HCT116 (cell line): ENCODE measurements at regions not wholly inside any gene's neighbourhood (a gene's known extent, or its start where the extent isn't known, plus 50 kb on each side); places are given as distances from the start of the nearest gene placed in this dataset.

Experiments used
- EZH2 ChIP-seq: fragments of 200-600 bp; sonication (generic); IDR thresholded peaks from 2 replicates; pipeline ENCODE4 v1.6.1; 2017; ENCODE audit warnings: antibody characterized with exemption, mixed run types
- EZH2phosphoT487 ChIP-seq: fragments of 200-600 bp; IDR thresholded peaks from 2 replicates; pipeline ENCODE4 v1.6.1; 2018; ENCODE audit warnings: antibody characterized with exemption, borderline replicate concordance
- POLR2A ChIP-seq: IDR thresholded peaks from 2 replicates; pipeline ENCODE4 v1.7.0; 2011; ENCODE audit warnings: borderline replicate concordance; ENCODE audit not compliant: insufficient read depth, insufficient read length; ENCODE audit errors: extremely low read depth
- POLR2AphosphoS5 ChIP-seq: IDR thresholded peaks from 2 replicates; pipeline ENCODE4 v1.6.1; 2011; ENCODE audit warnings: mild to moderate bottlenecking, low read depth, low read length, moderate library complexity
- RAD21 ChIP-seq: IDR thresholded peaks from 2 replicates; pipeline ENCODE4 v1.6.1; 2012; ENCODE audit warnings: low read depth, mild to moderate bottlenecking
- YY1 ChIP-seq: IDR thresholded peaks from 2 replicates; pipeline ENCODE4 v1.6.1; 2011; ENCODE audit warnings: low read length, low read depth, moderate library complexity, mild to moderate bottlenecking; ENCODE audit not compliant: insufficient replicate concordance; ENCODE audit errors: extremely low read depth
- TF ChIP-seq, protein P1 (sequence below), 3 experiments: fragments of 200-600 bp in 1 of 3; sonication (generic) in 1 of 3; IDR thresholded peaks in 2 of 3; conservative IDR thresholded peaks in 1 of 3; 2 replicates each; pipeline ENCODE4 v1.5.1; 2012 to 2017; ENCODE audit warnings: low read depth in 2 of 3, low read length in 2 of 3, antibody characterized with exemption in 1 of 3, borderline replicate concordance in 1 of 3, control low read depth in 1 of 3, mild to moderate bottlenecking in 1 of 3, mixed read lengths in 1 of 3, mixed run types in 1 of 3, moderate library complexity in 1 of 3; ENCODE audit not compliant: insufficient read depth in 1 of 3

DNA sequence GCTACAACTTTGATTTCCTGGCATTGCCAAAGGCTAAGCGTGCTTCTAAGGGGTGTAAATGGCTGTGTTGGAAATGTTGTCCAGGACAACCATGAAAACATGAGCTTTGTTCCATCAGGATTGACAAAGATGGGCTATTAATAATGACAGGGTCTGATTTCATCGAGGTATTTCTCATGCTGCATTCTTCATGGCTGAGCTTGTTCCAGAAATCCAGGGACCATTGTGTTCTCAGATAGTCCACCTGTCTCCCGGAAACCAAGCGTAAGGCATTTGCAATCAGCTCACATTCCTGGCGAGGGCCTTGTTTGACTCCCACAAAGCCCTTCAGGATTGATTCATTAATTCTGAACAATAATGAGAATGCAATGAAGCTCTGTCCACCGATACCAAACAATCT lies 111.3 kb downstream of the CD47 start:
- TF ChIP-seq EZH2phosphoT487 (no peak), RAD21 (no peak), EZH2 (no peak), POLR2AphosphoS5 (no peak), YY1 (no peak), POLR2A (no peak)
- TF ChIP-seq, protein P1, sequence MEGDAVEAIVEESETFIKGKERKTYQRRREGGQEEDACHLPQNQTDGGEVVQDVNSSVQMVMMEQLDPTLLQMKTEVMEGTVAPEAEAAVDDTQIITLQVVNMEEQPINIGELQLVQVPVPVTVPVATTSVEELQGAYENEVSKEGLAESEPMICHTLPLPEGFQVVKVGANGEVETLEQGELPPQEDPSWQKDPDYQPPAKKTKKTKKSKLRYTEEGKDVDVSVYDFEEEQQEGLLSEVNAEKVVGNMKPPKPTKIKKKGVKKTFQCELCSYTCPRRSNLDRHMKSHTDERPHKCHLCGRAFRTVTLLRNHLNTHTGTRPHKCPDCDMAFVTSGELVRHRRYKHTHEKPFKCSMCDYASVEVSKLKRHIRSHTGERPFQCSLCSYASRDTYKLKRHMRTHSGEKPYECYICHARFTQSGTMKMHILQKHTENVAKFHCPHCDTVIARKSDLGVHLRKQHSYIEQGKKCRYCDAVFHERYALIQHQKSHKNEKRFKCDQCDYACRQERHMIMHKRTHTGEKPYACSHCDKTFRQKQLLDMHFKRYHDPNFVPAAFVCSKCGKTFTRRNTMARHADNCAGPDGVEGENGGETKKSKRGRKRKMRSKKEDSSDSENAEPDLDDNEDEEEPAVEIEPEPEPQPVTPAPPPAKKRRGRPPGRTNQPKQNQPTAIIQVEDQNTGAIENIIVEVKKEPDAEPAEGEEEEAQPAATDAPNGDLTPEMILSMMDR (IDR thresholded peaks at IDR 0.05 in 2 of 3, conservative IDR thresholded peaks at IDR 0.05 in 1 of 3; ENCODE audit: borderline replicate concordance in 1 of 3, insufficient read depth in 1 of 3, low read depth in 2 of 3, low read length in 2 of 3) = no peak
